ENCODE measurements at regions not wholly inside any gene's neighbourhood (a gene's known extent, or its start where the extent isn't known, plus 50 kb on each side); places are given as distances from the start of the nearest gene placed in this dataset.

DNA sequence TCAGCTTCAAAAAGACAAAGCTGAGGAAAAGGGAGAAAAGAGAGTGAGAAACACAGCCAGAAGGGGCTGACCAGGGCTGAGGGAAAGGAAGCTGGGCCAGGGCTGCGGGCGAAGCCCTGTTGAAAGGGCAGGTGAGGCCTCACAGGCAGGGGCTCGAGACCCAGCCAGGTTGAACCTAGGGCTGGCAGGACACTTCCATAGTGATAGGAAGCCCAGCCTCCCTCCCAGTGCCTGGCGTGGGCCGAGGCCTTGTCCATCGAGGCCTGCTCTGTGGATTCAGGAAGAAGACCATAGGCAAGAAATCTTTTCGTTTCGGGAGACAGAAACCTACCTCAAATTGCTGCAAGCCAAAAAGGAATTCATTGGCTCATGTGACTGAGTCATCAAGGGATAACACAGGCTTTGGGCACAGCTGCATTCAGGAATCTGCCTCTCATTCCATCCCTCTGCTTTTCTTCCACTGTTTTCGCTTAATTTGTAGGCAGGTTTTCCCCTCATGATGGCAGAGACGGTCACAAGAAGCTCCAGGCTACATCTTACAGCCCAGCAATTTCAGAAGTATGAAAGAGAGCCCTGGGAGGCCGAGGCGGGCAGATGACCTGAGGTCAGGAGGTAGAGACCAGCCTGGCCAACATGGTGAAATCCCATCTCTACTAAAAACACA is 311.1 kb upstream of the SULF2 start:
- DNase-seq (ENCODE audit: low spot score) = no peak
- no peak overlapping the region for H3K4me3 ChIP-seq
- TF ChIP-seq, protein P1, sequence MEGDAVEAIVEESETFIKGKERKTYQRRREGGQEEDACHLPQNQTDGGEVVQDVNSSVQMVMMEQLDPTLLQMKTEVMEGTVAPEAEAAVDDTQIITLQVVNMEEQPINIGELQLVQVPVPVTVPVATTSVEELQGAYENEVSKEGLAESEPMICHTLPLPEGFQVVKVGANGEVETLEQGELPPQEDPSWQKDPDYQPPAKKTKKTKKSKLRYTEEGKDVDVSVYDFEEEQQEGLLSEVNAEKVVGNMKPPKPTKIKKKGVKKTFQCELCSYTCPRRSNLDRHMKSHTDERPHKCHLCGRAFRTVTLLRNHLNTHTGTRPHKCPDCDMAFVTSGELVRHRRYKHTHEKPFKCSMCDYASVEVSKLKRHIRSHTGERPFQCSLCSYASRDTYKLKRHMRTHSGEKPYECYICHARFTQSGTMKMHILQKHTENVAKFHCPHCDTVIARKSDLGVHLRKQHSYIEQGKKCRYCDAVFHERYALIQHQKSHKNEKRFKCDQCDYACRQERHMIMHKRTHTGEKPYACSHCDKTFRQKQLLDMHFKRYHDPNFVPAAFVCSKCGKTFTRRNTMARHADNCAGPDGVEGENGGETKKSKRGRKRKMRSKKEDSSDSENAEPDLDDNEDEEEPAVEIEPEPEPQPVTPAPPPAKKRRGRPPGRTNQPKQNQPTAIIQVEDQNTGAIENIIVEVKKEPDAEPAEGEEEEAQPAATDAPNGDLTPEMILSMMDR (IDR thresholded peaks at IDR 0.05) = no peak
- no peak overlapping the region for H3K27ac ChIP-seq

DNA sequence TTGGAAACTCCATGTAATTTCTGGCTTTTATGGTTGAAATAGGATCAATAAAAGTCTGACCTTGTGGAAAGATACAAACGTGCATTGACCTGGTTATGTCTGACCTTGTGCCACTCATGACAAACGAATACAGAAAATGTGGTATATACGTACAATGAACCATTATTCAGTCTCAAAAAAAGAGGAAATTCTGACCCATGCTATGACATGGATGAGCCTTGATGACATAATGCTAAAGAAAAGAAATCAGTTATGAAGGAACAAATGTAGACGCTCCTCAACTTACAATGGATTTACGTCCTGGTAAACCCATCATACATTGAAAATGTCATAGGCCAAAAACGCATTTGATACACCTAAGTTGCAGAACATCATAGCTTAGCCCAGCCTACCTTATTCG is 309.7 kb upstream of the SULF2 start:
- Histone ChIP-seq H3K27ac (no peak overlapping the region), H3K4me3 (no peak overlapping the region)
- no peak for DNase-seq (ENCODE audit: low spot score)
- TF ChIP-seq, protein P1 (IDR thresholded peaks at IDR 0.05) = no peak

DNA sequence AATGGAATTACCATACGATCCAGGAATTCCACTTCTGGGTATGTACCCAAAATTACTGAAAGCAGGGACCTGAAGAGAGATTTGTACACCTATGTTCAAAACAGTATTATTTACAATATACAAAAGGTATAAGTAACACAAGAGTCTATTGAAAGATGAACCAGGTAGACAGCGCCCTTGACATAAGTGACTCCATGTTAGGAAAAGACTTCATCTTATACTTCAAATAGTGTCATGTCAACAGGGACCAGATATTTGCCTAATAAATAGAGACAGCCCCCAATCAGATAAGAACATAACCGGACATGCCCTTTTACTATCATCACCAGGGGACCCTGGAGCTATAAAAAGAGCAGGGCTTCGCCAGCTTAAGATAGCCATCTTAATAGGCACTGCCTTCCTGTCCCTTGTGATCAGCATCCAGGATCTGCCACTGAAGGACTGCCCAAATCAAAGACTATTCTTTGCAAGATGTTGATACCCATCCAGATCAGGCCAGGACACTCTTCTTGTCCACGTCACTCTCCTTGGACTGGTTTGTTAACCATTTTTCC is 309.0 kb upstream of the SULF2 start:
- TF ChIP-seq, protein P1 (IDR thresholded peaks at IDR 0.05) = no peak
- no peak for DNase-seq (ENCODE audit: low spot score)
- Histone ChIP-seq H3K27ac (no peak overlapping the region), H3K4me3 (no peak overlapping the region)

DNA sequence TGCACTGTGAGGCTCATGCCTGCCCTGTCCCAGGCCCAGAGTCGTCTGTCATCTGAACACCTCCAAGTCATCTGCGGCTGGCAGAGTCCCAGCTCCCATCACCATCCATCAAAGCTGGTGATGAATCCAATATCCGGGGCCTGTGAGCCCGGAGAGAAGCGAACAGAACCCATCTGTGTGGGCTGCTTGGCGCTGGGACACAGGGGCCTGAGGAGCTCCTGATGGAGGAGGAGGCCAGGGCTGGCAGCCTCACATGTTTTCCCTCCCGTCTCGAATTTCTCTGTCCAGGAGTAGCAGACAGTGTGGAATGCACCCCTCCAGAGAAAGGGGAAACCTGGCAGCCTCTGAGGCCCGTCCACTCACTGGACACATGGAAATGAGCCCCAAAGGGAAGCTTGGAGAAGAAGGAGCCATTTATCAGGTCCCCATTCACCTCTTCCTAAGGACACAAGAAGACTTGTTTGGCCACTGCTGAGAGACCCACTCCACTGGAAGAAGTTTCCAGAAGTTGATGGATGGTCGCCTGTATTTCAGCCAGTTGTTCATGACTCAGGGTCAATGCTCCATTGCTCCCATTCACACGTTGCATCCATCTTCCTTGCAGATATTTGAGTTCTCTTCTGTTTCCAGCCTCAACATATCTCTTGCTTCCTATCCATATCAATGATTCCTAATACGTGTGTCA is 307.5 kb upstream of the SULF2 start:
- DNase-seq (ENCODE audit: low spot score) = no peak
- Histone ChIP-seq H3K4me3 (no peak overlapping the region), H3K27ac (no peak overlapping the region)
- TF ChIP-seq, protein P1 (IDR thresholded peaks at IDR 0.05) = no peak

DNA sequence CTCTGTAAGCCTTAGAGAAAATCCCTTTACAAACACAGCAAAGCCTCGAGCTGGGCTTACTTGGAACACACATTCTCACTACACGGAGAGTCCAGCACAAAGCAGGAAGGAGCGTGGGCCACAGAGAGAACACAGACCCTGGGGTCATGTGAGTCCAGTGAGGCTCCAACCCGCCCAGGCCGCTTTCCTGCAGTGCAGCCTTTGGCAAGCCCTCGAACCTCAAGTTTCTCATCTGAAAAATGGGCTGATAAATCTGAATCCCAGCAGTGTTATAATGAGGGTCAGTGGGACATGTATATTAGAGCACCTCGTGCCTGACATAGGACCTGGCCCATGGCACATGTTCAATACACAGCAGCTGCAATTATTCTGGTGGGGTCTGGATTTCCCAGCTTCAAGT is 305.5 kb upstream of the SULF2 start:
- TF ChIP-seq, protein P1 (IDR thresholded peaks at IDR 0.05) = no peak
- Histone ChIP-seq H3K27ac (no peak overlapping the region), H3K4me3 (no peak overlapping the region)
- DNase-seq (ENCODE audit: low spot score) = no peak

DNA sequence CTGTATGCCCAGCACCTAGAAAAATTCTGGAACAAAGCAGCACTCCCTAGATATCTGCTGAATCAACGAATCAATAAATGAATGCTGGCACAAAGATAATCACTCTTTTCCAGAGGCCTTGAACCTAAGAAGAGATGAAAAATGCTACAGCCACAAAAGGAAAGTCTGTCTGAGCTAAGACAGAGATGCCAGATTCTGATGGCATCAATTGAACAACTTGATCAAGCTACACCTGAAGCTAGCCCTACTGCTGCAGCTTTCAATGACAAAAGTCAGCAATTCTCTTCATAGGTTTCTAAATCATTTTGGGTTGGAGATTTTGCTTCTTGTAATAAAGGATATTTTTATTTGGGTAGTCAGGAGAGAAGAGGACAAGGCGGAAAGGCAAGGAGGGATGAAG is 305.0 kb upstream of the SULF2 start:
- TF ChIP-seq, protein P1 (IDR thresholded peaks at IDR 0.05) = no peak
- no peak for DNase-seq (ENCODE audit: low spot score)
- Histone ChIP-seq H3K27ac (no peak overlapping the region), H3K4me3 (no peak overlapping the region)

DNA sequence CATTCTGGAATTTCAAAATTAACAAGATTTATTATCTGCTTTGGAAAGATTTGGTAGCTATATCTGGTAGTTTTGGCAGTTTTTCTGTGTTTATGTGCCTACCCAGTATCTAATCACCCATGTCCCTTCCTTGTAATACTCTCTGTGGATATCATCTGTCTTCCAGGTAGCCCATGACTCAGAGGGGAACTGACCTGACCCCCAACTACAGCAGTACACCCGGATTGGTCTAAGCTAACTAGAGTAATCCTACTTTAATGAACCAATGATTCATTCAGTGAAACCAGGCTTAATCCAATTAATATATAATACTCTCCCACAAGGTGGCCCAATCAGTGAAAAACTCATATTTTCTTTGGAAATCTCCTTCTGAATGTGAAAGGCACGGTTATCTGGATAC is 295.3 kb upstream of the SULF2 start:
- no peak for DNase-seq (ENCODE audit: low spot score)
- H3K4me3 ChIP-seq = no peak overlapping the region
- TF ChIP-seq, protein P1 (IDR thresholded peaks at IDR 0.05) = no peak
- H3K27ac ChIP-seq = no peak overlapping the region
